AG10803 (cell line): ENCODE measurements at regions not wholly inside any gene's neighbourhood (a gene's known extent, or its start where the extent isn't known, plus 50 kb on each side); places are given as distances from the start of the nearest gene placed in this dataset.

Source experiments
- DNase-seq: peaks from one replicate; pipeline ENCODE4 v3.0.0; 2010; ENCODE audit warnings: low read depth
- H3K4me3 ChIP-seq: 2 replicates; pipeline ENCODE4 v1.5.1; 2011; ENCODE audit warnings: mild to moderate bottlenecking, low read length, control low read depth
- TF ChIP-seq, protein P1 (sequence below): conservative IDR thresholded peaks from 2 replicates; pipeline ENCODE4 v1.5.1; 2011; ENCODE audit warnings: mild to moderate bottlenecking, low read length, control low read depth, inconsistent platforms

DNA sequence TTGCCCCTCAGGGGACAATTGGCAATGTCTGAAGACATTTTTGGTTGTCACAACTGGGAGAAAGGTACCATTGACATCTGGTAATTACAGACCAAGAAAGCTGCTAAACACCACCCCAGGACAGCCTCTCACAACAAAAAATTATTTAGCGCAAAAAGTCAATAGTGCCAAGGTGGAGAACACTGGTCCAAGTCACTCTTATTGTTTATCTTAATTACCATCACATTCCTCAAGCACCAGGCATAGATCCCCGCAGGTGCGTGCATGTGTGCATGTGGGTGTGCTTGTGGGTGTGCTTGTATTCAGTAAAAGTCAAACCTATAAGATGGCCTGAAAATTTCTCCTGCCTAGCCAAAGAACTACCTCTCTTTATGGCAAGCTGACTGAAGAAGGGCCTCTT is 74.9 kb upstream of the WDR75 start:
- TF ChIP-seq, protein P1, sequence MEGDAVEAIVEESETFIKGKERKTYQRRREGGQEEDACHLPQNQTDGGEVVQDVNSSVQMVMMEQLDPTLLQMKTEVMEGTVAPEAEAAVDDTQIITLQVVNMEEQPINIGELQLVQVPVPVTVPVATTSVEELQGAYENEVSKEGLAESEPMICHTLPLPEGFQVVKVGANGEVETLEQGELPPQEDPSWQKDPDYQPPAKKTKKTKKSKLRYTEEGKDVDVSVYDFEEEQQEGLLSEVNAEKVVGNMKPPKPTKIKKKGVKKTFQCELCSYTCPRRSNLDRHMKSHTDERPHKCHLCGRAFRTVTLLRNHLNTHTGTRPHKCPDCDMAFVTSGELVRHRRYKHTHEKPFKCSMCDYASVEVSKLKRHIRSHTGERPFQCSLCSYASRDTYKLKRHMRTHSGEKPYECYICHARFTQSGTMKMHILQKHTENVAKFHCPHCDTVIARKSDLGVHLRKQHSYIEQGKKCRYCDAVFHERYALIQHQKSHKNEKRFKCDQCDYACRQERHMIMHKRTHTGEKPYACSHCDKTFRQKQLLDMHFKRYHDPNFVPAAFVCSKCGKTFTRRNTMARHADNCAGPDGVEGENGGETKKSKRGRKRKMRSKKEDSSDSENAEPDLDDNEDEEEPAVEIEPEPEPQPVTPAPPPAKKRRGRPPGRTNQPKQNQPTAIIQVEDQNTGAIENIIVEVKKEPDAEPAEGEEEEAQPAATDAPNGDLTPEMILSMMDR = no peak
- no peak overlapping the region for H3K4me3 ChIP-seq
- DNase-seq = no peak

DNA sequence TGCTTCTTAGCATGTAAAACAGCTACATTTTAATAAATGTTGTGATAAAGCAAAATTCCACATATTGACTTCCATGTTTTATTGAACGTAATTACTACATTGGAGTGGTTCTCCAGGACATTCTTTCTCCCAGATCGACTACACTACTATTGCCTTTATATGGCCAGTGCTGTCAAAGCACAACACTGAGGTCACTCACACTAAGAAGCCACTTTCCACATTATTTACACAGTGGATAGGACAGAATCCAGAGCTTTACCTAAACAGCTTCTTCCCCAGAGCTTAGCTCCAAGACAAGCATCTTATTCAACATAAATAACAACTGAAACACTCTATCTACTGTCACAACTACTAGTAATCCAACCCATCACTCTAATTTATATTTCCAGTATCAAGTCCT is 73.9 kb upstream of the WDR75 start:
- TF ChIP-seq, protein P1 = no peak
- DNase-seq = no peak
- H3K4me3 ChIP-seq = no peak overlapping the region

DNA sequence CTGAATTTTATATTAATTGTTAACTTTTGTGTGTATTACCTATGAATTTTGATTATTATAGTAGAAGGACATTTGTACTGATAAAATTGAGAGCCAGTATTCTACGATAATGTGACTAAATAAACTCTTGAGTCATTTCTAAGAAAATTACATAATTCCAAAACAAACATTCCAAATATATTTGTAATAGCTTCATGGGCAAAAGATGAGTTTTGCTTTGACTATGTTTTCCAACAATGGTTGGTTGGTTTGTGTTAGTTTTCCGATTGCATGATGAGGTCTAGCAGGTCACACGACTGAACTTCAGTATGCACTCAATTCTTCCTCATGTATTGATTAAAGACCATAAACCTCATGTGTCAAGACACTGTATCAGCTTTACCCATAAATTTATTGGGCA is 71.7 kb upstream of the WDR75 start:
- DNase-seq = peak; percentile 76
- H3K4me3 ChIP-seq = no peak overlapping the region
- TF ChIP-seq, protein P1 = no peak

DNA sequence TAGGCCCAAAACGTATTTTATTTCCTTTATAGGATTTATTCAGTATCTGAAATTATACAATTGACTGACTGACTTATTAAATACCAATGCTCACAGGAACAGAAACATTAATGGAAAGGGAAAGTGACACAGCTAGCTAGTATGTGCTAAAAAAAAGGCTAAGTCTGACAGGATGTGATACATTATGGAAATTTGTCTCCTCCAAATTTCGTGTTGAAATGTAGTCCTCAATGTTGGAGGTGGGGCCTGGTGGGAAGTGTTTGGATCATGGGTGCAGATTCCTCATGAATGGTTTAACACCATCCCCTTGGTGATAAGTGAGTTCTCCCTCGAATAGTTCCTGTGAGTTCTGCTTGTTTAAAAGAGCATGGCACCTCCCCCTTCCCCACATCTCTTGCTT is 70.6 kb upstream of the WDR75 start:
- peak; percentile 76 for DNase-seq
- H3K4me3 ChIP-seq = no peak overlapping the region
- TF ChIP-seq, protein P1 = no peak

DNA sequence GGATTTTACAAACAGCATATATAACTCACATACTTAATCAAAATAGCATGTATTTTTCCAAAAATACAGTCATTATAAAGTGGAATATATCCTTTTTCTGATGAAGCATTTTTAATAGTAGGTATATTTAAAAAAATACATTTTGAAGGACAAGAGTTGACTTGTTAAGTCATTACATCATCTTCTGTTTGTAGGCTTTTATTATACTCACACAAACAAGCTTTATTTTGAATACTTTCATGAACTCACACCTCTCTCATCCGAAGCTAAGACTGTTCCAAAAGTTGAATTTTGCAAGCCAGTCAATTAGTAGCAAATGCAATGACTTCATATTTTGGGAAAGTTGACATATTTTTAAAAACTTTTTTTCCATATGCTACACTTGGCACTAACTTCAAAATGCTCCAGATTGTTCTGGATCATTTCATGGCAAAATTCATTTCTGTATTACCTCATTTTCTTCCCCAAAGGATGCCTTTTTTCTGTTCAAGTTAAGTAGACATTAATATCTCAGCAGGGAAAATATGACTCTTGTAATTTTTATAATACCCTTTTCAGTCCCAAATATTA is 68.5 kb upstream of the WDR75 start:
- TF ChIP-seq, protein P1 = no peak

DNA sequence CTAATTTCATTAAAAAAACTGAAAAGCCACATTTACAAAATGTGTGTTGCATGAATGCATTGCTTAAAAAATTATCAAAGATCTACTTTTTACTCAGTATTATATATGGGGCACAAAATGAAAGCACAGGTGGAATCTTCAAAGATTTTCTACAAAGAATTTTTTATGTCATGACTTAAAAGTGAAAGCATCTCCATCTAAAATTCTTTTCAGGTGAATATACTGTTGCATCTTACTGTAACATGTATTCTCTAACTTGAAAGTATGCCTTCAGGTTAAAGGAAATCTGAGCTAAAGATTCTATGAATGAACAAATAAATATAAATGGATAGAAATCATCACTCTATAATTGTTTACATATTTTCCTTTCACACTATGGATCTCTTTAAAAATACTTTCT is 66.8 kb upstream of the WDR75 start:
- TF ChIP-seq, protein P1 = no peak
- no peak overlapping the region for H3K4me3 ChIP-seq
- no peak for DNase-seq

More for the DNA sequence above, 68.5 kb upstream of the WDR75 start:
- H3K4me3 ChIP-seq = no peak overlapping the region
- DNase-seq = peak; percentile 36

DNA sequence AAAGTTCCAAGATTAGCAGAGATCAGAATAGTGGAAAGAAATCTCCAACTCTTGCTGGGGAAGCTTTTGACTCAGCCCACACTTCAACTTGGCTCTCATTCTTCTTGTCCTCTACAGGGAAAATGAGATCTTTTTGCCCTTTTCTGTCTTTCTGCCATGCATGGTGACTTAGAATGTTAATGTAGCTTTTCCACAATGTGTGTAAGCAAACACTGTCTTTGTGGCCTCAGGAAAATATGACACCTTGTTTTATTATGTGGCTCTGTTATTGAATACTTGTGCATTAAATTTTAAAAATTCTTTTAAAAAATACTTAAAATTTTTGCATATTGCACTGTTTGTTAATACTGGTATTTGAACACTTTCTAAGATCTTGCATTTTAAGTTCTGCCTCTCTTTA is 65.4 kb upstream of the WDR75 start:
- TF ChIP-seq, protein P1 = no peak
- no peak overlapping the region for H3K4me3 ChIP-seq
- peak; percentile 16 for DNase-seq
